ENCODE measurements at regions not wholly inside any gene's neighbourhood (a gene's known extent, or its start where the extent isn't known, plus 50 kb on each side); places are given as distances from the start of the nearest gene placed in this dataset.

- Histone ChIP-seq H3K4me3 (no peak overlapping the region), H3K9me3 (no peaks in the 10 kb centered on the region), H3K27me3 (ENCODE audit: low read depth) (peaks cover 8% of the 10 kb centered on the region), H3K4me1 (no peaks in the 10 kb centered on the region), H3K27ac (no peak overlapping the region), H3K36me3 (no peaks in the 10 kb centered on the region)
- no peak for DNase-seq
- intact Hi-C loops (cut with DNase I), result no loop called here
- no peak for TF ChIP-seq CTCF (IDR thresholded peaks at IDR 0.05)
- ATAC-seq, result no peak
These were observed 757.2 kb downstream of the GALR1 start for GRCh38 chr18:78006774-78007260.

- Histone ChIP-seq H3K9me3 (no peaks in the 10 kb centered on the region), H3K36me3 (no peaks in the 10 kb centered on the region), H3K27me3 (ENCODE audit: low read depth) (peaks cover 6% of the 10 kb centered on the region), H3K4me1 (no peaks in the 10 kb centered on the region), H3K27ac (no peak overlapping the region), H3K4me3 (no peak overlapping the region)
- ATAC-seq (no peak), DNase-seq (no peak)
- TF ChIP-seq CTCF (IDR thresholded peaks at IDR 0.05), result no peak
- intact Hi-C loops (cut with DNase I), result no loop called here
These were observed 760.7 kb downstream of the GALR1 start for GRCh38 chr18:78010363-78010762.

- Histone ChIP-seq H3K27ac (no peak overlapping the region), H3K4me1 (no peaks in the 10 kb centered on the region), H3K27me3 (ENCODE audit: low read depth) (peaks cover 6% of the 10 kb centered on the region), H3K4me3 (no peak overlapping the region), H3K36me3 (no peaks in the 10 kb centered on the region), H3K9me3 (no peaks in the 10 kb centered on the region)
- DNase-seq, result no peak
- ATAC-seq, result peak in 1 of 2 donors; percentile 25
- TF ChIP-seq CTCF (IDR thresholded peaks at IDR 0.05), result no peak
- intact Hi-C loops (cut with DNase I), result no loop called here
These were observed 768.2 kb downstream of the GALR1 start for GRCh38 chr18:78017869-78018268.

GRCh38 chr18:78021196-78021595 is 771.5 kb downstream of the GALR1 start:
- Histone ChIP-seq H3K27me3 (ENCODE audit: low read depth) (no peaks in the 10 kb centered on the region), H3K27ac (no peak overlapping the region), H3K4me1 (no peaks in the 10 kb centered on the region), H3K36me3 (no peaks in the 10 kb centered on the region), H3K4me3 (no peak overlapping the region), H3K9me3 (no peaks in the 10 kb centered on the region)
- intact Hi-C loops (cut with DNase I), result no loop called here
- DNase-seq, result no peak
- peak in 1 of 2 donors; percentile 30 for ATAC-seq
- TF ChIP-seq CTCF (IDR thresholded peaks at IDR 0.05), result no peak

- Histone ChIP-seq H3K4me1 (no peaks in the 10 kb centered on the region), H3K27me3 (ENCODE audit: low read depth) (no peaks in the 10 kb centered on the region), H3K4me3 (no peak overlapping the region), H3K36me3 (no peaks in the 10 kb centered on the region), H3K27ac (no peak overlapping the region), H3K9me3 (no peaks in the 10 kb centered on the region)
- DNase-seq (no peak), ATAC-seq (no peak)
- intact Hi-C loops (cut with DNase I), result no loop called here
- TF ChIP-seq CTCF (IDR thresholded peaks at IDR 0.05), result no peak
These were observed 781.9 kb downstream of the GALR1 start for GRCh38 chr18:78031589-78031988.

GRCh38 chr18:78031991-78032390 is 782.3 kb downstream of the GALR1 start:
- H3K4me3 ChIP-seq, result no peak overlapping the region
- ATAC-seq (no peak), DNase-seq (no peak)
- H3K27ac ChIP-seq, result no peak overlapping the region
- H3K27me3 ChIP-seq (ENCODE audit: low read depth), result no peaks in the 10 kb centered on the region
- intact Hi-C loops (cut with DNase I), result no loop called here
- no peaks in the 10 kb centered on the region for H3K9me3 ChIP-seq
- no peaks in the 10 kb centered on the region for H3K4me1 ChIP-seq
- H3K36me3 ChIP-seq, result no peaks in the 10 kb centered on the region
- TF ChIP-seq CTCF (IDR thresholded peaks at IDR 0.05), result no peak

Data from lower lobe of right lung (tissue), 2 donors.